OCI-LY3 (cell line): ENCODE measurements at regions not wholly inside any gene's neighbourhood (a gene's known extent, or its start where the extent isn't known, plus 50 kb on each side); places are given as distances from the start of the nearest gene placed in this dataset.

ENCODE experiments used
- CTCF ChIP-seq: fragments of 200-600, 300-600 bp; sonication (generic); IDR thresholded peaks from 2 replicates; pipeline ENCODE4 v1.5.1; 2014; ENCODE audit warnings: antibody characterized with exemption, low read length, low read depth
- EZH2phosphoT487 ChIP-seq: fragments of 200-600 bp; shearing (Covaris generic); IDR thresholded peaks from 2 replicates; pipeline ENCODE4 v1.6.1; 2018; ENCODE audit warnings: antibody characterized with exemption, mixed run types, low read depth

DNA sequence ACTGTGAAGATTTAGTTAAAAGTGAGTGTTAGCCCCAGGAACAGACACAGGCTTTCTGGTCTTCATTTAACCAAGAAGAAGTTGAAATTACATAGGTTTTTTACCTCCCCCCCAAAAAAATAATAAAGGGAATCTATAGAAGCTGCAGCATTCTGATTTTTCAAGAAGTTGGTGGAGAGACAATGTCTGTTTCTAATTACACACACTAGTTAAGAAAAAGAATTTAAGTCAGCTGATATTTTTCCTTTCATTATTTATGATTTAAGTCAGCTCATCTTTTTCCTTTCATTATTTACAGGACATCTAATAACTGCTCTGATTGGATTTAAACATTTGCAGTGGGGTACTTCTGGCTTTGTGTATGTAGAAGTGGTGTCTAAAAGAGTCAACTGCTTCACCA lies 201.4 kb upstream of the NRP1 start:
- TF ChIP-seq EZH2phosphoT487: no peak
- TF ChIP-seq CTCF: no peak
